B cell (primary cell): ENCODE measurements at regions not wholly inside any gene's neighbourhood (a gene's known extent, or its start where the extent isn't known, plus 50 kb on each side); places are given as distances from the start of the nearest gene placed in this dataset.

Source experiments
- EZH2 ChIP-seq: IDR thresholded peaks from 2 replicates; pipeline ENCODE4 v1.6.1; 2012; ENCODE audit warnings: borderline replicate concordance, low read depth, mild to moderate bottlenecking, moderate library complexity, low read length; ENCODE audit not compliant: insufficient read depth, poor library complexity, severe bottlenecking
- TF ChIP-seq, protein P1 (sequence below): fragments of 200-600 bp; IDR thresholded peaks from one replicate; pipeline ENCODE4 v1.8.0; 2022; ENCODE audit warnings: antibody characterized with exemption, mild to moderate bottlenecking

DNA sequence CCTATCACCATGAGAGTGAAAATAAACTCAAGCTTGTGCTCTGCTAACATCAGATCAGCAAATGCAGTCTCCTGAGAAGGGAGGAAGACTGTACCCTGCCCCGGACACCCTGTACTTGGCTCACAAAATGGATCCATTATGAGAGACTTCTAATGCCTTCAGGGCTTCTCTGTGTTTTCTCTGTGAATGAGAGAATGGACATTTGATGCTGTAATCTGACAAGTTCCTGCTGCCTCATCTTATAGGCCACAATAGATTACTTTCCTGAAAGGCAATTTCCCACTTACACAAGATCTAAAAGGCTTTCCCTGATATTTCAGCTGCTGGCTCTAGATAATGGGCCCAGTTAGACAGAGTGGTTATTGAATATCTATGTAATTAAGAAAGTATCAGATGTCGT lies 117.2 kb downstream of the OTOR start:
- TF ChIP-seq, protein P1, sequence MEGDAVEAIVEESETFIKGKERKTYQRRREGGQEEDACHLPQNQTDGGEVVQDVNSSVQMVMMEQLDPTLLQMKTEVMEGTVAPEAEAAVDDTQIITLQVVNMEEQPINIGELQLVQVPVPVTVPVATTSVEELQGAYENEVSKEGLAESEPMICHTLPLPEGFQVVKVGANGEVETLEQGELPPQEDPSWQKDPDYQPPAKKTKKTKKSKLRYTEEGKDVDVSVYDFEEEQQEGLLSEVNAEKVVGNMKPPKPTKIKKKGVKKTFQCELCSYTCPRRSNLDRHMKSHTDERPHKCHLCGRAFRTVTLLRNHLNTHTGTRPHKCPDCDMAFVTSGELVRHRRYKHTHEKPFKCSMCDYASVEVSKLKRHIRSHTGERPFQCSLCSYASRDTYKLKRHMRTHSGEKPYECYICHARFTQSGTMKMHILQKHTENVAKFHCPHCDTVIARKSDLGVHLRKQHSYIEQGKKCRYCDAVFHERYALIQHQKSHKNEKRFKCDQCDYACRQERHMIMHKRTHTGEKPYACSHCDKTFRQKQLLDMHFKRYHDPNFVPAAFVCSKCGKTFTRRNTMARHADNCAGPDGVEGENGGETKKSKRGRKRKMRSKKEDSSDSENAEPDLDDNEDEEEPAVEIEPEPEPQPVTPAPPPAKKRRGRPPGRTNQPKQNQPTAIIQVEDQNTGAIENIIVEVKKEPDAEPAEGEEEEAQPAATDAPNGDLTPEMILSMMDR: no peak
- TF ChIP-seq EZH2: no peak
